Lung (tissue), 11 donors: ENCODE measurements at regions not wholly inside any gene's neighbourhood (a gene's known extent, or its start where the extent isn't known, plus 50 kb on each side); places are given as distances from the start of the nearest gene placed in this dataset.

ENCODE experiments used
- ATAC-seq: fragments of 200-7000 bp; cut with Tn5 transposase; one replicate; pipeline ENCODE4 v1.9.1; 2020; ENCODE audit warnings: moderate number of reproducible peaks; ENCODE audit not compliant: insufficient read depth, low FRiP score
- DNase-seq, 3 donors: peaks; one replicate each; pipeline ENCODE4 v3.0.0-alpha.2; 2013 to 2017
- H3K27ac ChIP-seq, 2 donors: one replicate each; pipeline ENCODE4 v1.5.1; 2013; ENCODE audit warnings: mild to moderate bottlenecking in 2 of 2, moderate library complexity in 2 of 2, control low read depth in 1 of 2, inconsistent platforms in 1 of 2, low read depth in 1 of 2, low read length in 1 of 2
- H3K27me3 ChIP-seq, 3 donors: one replicate each; pipeline ENCODE4 v1.5.1; 2013; ENCODE audit warnings: low read length in 2 of 3; ENCODE audit not compliant: control insufficient read depth in 3 of 3, insufficient read depth in 3 of 3
- H3K36me3 ChIP-seq, 4 donors: one replicate each; pipeline ENCODE4 v1.5.1; 2013; ENCODE audit warnings: low read length in 4 of 4, mild to moderate bottlenecking in 1 of 4, moderate library complexity in 1 of 4; ENCODE audit not compliant: control insufficient read depth in 4 of 4, insufficient read depth in 4 of 4
- H3K4me1 ChIP-seq, 5 donors: one replicate each; pipeline ENCODE4 v1.5.1; 2013; ENCODE audit warnings: low read length in 5 of 5, mild to moderate bottlenecking in 2 of 5, moderate library complexity in 1 of 5; ENCODE audit not compliant: control insufficient read depth in 5 of 5, insufficient read depth in 5 of 5
- H3K4me3 ChIP-seq: one replicate; pipeline ENCODE4 v1.5.1; 2013; ENCODE audit warnings: mild to moderate bottlenecking, control low read depth, moderate library complexity
- H3K9ac ChIP-seq, 2 donors: one replicate each; pipeline ENCODE4 v1.5.1; 2013; ENCODE audit warnings: low read length in 2 of 2, control low read depth in 1 of 2; ENCODE audit not compliant: insufficient read depth in 1 of 2
- H3K9me3 ChIP-seq, 4 donors: one replicate each; pipeline ENCODE4 v1.5.1; 2013; ENCODE audit warnings: low read length in 3 of 4, mild to moderate bottlenecking in 1 of 4, moderate library complexity in 1 of 4; ENCODE audit not compliant: control insufficient read depth in 4 of 4, insufficient read depth in 3 of 4
- CTCF ChIP-seq: IDR thresholded peaks from 2 replicates; pipeline ENCODE4 v1.5.1; 2012; ENCODE audit warnings: mild to moderate bottlenecking; ENCODE audit errors: control extremely low read depth, extremely low read depth
- WGBS, 2 donors: extraction: QIAGEN DNeasy Blood & Tissue Kit; methylation state at CpG; one replicate each; pipeline ENCODE4 v1.1.7; 2013; 5-methylcytosine and 5-hydroxymethylcytosine counted together
- donor health status: control.
- donor health status: control.
- donor health status: Bipolar disorder and iron deficiency.
- donor health status: healthy.
- donor health status: DM: yes; HTN: yes; CAD: no.

DNA sequence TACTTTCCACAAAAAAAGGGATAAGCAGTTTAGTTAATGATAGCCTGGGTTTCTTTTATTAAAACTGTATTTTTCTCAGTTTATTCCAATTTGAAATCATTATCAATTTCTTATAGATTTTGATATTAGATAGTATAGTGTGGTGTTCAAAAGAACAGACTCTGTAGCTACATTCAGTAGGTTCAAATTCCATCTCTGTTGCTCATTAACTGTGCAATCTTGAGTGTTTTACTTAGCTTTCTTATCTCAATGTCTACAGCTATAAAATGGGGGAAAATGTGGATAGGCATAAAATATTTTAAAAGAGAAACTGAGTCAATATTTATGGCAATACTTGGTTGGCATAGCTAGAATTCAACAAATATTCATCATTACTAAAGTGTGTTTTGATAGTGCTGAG, 86.9 kb upstream of the SEMA3A start:
- ATAC-seq, result no peak
- no peaks in the 10 kb centered on the region for H3K36me3 ChIP-seq
- no peak overlapping the region for H3K4me3 ChIP-seq
- DNase-seq, result no peak
- no peaks in the 10 kb centered on the region for H3K4me1 ChIP-seq
- H3K9ac ChIP-seq, result no peak overlapping the region
- no peaks in the 10 kb centered on the region for H3K9me3 ChIP-seq
- no peaks in the 10 kb centered on the region for H3K27me3 ChIP-seq
- TF ChIP-seq CTCF, result no peak
- no peak overlapping the region for H3K27ac ChIP-seq

DNA sequence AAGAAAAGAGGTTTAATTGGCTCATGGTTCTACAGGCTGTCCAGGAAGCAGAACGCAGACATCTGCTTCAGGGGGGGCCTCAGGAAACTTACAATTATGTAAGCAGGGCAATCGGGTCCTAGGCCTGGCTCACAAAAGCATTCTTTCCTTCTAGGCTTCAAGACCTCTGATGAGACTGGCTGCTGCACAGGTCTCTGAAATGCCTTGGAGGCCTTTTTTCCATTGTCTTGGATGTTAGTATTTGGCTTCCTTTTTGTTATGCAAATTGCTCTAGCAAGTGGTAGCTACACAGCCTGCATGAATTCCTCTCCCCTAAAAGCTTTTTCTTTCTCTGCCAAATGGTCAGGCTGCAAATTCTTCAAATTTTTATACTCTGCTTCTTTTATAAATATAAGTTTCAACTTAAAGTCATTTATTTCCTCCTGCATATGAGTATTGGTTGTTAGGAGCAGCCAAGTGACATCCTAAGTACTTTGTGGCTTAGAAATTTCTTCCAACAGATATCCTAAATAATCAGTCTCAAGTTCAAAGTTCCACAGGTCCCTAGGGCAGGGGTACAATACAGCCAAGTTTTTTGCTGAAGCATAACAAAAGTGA, 83.1 kb upstream of the SEMA3A start:
- TF ChIP-seq CTCF, result no peak
- DNase-seq (no peak), ATAC-seq (no peak)
- H3K27ac ChIP-seq, result no peak overlapping the region
- H3K9ac ChIP-seq, result no peak overlapping the region
- no peak overlapping the region for H3K4me3 ChIP-seq
- 62 to 64% methylated on average over 2 of the region's 2 CpGs for WGBS, 2 donors
- H3K36me3 ChIP-seq, result no peaks in the 10 kb centered on the region
- peaks cover 0 to 4% (median 0%) of the 10 kb centered on the region in 5 donors for H3K4me1 ChIP-seq
- no peaks in the 10 kb centered on the region for H3K27me3 ChIP-seq
- no peaks in the 10 kb centered on the region for H3K9me3 ChIP-seq

GRCh38 chr7:84274029-84274638, 79.5 kb upstream of the SEMA3A start:
- Histone ChIP-seq H3K9me3 (no peaks in the 10 kb centered on the region), H3K4me1 (peaks cover 0 to 4% (median 0%) of the 10 kb centered on the region in 5 donors), H3K4me3 (no peak overlapping the region), H3K27me3 (no peaks in the 10 kb centered on the region), H3K36me3 (no peaks in the 10 kb centered on the region), H3K9ac (no peak overlapping the region), H3K27ac (no peak overlapping the region)
- ATAC-seq (no peak), DNase-seq (peak in 2 of 3 donors; percentile 52 to 68)
- WGBS, 2 donors, result 44 to 65% methylated on average over 3 of the region's 3 CpGs
- TF ChIP-seq CTCF, result no peak

GRCh38 chr7:84271543-84271942, 77.0 kb upstream of the SEMA3A start:
- H3K4me1 ChIP-seq, result peaks cover 0 to 4% (median 0%) of the 10 kb centered on the region in 5 donors
- no peak overlapping the region for H3K9ac ChIP-seq
- H3K27me3 ChIP-seq, result no peaks in the 10 kb centered on the region
- H3K4me3 ChIP-seq, result no peak overlapping the region
- no peaks in the 10 kb centered on the region for H3K36me3 ChIP-seq
- no peak for TF ChIP-seq CTCF
- H3K27ac ChIP-seq, result no peak overlapping the region
- DNase-seq, result no peak
- WGBS, 2 donors, result 50 to 59% methylated on average over 1 of the region's 1 CpG
- no peaks in the 10 kb centered on the region for H3K9me3 ChIP-seq
- ATAC-seq, result no peak
